CD4-positive, alpha-beta T cell treated with Interferon gamma for 1 hour (primary cell): ENCODE measurements at regions not wholly inside any gene's neighbourhood (a gene's known extent, or its start where the extent isn't known, plus 50 kb on each side); places are given as distances from the start of the nearest gene placed in this dataset.

ENCODE experiments used
- DNase-seq: peaks from one replicate; pipeline ENCODE4 v3.0.0-alpha.2; 2020

DNA sequence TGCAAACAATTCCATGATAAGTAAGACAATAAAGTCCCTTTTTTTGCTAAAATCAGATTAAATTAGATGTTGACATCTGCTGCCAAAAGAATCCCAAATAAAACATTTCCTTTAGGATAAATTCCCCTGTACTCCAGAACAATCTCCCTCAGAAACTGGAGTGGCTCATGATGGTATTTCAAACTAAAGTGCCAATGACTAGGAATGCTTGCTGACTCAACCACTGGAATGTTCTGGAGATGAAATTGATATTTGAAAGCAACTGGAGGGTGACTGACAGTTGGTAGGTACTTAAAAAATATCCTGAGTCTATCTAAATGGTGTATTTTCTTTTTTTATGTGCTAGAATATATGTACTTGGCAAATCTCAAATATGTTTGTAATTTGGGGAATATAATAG lies 350.1 kb upstream of the TSHZ2 start:
- no peak for DNase-seq

GRCh38 chr20:52621401-52621800 lies 350.8 kb upstream of the TSHZ2 start:
- no peak for DNase-seq

DNA sequence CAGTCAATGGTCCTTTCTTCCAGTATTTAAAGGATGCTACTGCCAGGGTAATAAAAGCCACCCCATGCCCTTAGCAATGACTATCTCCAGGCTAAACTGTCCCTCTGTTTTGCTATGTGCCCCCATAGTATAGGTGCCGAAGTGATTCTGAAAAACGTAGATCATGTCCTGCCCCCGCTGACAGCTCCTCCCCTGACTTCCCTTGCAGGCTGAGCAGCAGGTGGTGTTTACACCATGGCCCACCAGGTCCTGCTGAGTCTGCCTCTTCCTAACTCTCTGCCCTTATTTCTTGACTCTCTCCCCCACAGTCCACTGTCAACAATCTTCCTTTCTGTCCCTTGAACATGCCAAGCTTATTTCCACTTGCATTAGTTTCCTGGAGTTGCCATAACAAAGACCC lies 352.5 kb upstream of the TSHZ2 start:
- DNase-seq = no peak

DNA sequence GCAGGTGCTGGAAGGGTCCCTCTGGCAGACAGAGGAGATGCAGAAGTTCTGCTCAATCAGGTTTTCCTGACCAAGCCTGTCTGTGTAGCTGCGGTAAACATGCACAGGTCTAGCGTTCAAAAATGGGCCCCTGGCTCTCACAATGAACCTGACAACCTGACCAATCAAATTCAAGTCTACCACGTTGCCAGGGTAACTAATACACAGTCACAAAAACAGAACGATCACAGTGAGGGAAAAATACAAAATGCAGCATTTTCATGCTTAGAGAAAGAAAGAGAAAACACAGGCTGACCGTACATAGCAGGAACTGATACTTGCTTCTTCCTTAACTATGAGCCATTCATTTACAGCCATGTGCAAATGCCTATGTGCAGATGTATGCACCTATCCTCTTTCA lies 353.1 kb upstream of the TSHZ2 start:
- DNase-seq = no peak

- DNase-seq = no peak
Observed at GRCh38 chr20:52616629-52617028, 355.5 kb upstream of the TSHZ2 start.

GRCh38 chr20:52614051-52614863 lies 357.9 kb upstream of the TSHZ2 start:
- no peak for DNase-seq

DNA sequence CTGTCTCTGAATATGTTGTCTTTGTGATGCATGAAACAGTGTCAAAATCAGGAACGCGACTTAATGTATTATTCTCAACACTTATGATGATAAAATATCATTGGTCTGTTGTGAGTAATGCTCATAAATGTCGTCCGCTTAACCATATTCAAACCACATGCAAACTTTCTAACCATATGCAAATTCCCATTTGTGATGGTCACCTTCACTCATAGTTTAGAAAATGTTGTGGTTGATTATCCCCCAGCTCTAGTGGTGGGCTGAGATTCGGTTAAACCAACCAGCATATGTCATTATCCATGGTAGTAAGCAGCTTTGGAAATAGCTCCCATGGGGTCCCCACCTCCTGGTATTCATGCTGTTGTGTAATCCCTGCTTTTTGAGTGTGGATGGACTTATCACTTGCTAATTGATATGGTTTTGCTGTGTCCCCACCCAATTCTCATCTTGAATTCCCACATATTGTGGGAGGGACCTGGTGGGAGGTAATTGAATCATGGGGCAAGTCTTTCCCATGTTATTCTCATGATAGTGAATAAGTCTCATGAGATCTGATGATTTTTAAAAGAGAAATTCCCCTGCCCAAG lies 360.0 kb upstream of the TSHZ2 start:
- DNase-seq = no peak

GRCh38 chr20:52610749-52611148 lies 361.4 kb upstream of the TSHZ2 start:
- DNase-seq = no peak

GRCh38 chr20:52601295-52601971 lies 370.7 kb upstream of the TSHZ2 start:
- no peak for DNase-seq

GRCh38 chr20:52596256-52596655 lies 375.9 kb upstream of the TSHZ2 start:
- no peak for DNase-seq

DNA sequence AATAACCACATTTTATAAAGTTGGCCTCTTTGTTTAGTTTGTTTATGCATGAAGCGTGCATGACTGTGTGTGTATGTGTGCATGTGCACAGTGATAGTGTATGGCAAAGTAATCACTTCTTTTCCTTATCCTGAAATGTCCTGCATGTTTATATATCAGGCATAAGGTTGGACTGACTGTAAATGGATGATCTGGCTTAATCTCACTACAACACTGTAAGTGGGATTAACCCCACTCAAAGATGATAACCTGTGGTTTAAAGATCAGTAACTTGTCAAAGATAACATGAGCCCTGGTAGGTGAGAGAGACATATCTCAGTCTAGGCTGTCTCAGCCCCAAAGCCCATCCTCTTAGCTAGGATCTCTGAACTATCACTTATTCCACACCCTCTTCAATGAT lies 376.6 kb upstream of the TSHZ2 start:
- no peak for DNase-seq

GRCh38 chr20:52593654-52594053 lies 378.5 kb upstream of the TSHZ2 start:
- DNase-seq = no peak

- DNase-seq = no peak
Observed at GRCh38 chr20:52592567-52592966, 379.6 kb upstream of the TSHZ2 start.

GRCh38 chr20:52590100-52590499 lies 382.1 kb upstream of the TSHZ2 start:
- no peak for DNase-seq

DNA sequence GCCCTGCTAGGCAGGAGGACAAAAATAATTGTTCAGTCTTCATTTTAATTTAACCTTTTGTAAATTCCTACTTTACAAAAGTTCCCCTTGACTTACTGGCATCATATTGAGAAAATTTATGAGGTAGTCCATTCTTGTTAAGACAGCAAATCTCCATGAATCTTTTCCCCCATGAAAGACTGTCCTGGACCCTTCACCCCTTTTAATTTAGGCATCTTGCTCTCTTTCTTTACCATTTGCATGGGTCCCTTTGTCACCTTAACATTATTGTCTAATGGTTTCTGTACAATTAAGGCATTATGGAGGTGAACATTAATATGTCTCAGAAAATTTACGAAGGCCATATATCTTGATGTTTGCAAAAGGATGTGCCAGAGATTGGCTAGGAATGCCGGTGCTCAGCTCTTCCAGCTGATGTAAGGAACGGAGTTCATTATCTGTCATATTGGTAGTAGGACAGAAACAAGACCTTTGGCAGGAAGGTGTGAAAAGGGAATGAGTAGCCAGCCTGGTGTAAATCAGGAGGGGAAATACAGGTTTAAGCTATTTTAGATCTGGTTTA lies 382.8 kb upstream of the TSHZ2 start:
- DNase-seq = no peak

- no peak for DNase-seq
Observed at GRCh38 chr20:52586660-52587059, 385.5 kb upstream of the TSHZ2 start.

GRCh38 chr20:52585333-52585732 lies 386.8 kb upstream of the TSHZ2 start:
- DNase-seq = no peak

DNA sequence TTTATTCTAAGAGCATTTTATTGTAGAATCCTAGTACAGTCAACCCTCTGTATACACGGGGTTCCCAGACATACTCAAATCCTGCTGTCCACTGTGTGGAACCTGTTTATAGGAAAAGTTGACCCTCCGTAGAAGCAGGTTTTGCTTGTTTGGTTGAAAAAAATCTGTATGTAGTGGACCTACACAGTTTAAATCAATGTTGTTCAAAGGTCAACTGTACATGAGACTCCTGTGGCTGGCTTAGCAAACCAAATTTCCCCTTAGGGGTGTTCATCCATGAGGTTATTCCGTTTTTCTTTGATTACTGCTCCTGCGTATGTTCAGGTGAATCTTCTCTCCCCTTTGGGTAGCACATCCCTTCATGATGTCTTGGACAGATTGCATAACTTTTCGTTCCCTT lies 387.0 kb upstream of the ZFP64 start:
- DNase-seq = no peak

- DNase-seq = no peak
Observed at GRCh38 chr20:52577696-52578095, 386.1 kb upstream of the ZFP64 start.

GRCh38 chr20:52572687-52573086 lies 381.1 kb upstream of the ZFP64 start:
- no peak for DNase-seq

GRCh38 chr20:52569201-52569600 lies 377.6 kb upstream of the ZFP64 start:
- no peak for DNase-seq

DNA sequence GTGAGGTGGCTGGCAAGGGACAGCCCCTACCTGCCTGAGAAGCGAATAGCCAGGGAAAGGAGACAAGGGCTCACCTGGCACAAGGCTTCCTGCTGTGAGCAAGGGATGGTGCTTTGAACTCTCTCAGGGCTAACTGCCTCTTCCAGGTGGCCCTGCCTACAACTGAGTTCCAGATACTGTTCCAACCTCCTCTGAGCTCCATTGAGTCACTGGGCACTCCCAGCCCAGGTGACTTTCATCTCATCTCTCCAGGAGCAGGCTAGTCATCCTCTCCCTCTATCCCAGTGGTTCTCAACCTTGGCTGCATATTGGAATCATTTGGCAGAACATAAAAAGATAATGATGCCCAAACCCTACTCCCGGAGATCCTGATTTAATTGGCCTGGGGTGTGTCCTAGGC lies 374.0 kb upstream of the ZFP64 start:
- DNase-seq = no peak

DNA sequence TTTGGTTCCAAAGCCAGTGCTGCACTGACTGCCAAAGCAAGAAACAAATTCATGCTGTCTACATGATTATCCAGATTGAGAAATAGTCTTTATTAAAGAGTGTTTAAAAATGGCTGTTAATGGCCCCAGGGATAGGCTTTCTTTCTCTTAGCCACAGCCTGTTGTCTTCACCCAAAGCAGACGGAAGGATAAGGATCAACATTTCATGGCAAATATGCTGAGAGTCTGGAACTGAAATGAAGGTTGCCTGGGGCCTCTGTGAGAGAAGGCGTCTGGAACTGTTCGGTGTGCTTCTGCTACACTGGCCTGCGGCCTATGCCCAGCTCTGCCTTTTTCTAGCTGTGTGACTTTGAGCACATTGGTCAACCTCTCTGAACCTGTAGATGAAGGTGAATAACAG lies 373.0 kb upstream of the ZFP64 start:
- DNase-seq = no peak
